ENCODE measurements at regions not wholly inside any gene's neighbourhood (a gene's known extent, or its start where the extent isn't known, plus 50 kb on each side); places are given as distances from the start of the nearest gene placed in this dataset.
"Not testable (repeated sequence)": the region's sequence is repeated elsewhere in the genome, so short reads cannot be mapped to it uniquely, and the experiment has no call there.

- Histone ChIP-seq H3K9me3 (ENCODE audit: control insufficient read depth, low read length) (no peaks in the 10 kb centered on the region), H3K4me1 (ENCODE audit: control insufficient read depth, insufficient read depth, low read length, poor library complexity, severe bottlenecking) (no peaks in the 10 kb centered on the region), H3K4me3 (ENCODE audit: extremely low read depth, insufficient read depth, low read length, poor library complexity, severe bottlenecking) (no peak overlapping the region), H3K36me3 (ENCODE audit: control insufficient read depth, insufficient read depth, low read length) (no peaks in the 10 kb centered on the region), H3K27ac (ENCODE audit: low read depth, low read length, severe bottlenecking) (no peak overlapping the region)
- 82% methylated on average over 11 of the region's 12 CpGs for WGBS, 2 experiments (ENCODE audit: insufficient coverage in 2 of 2)
Observed at GRCh38 chr16:86850670-86851069, 272.3 kb downstream of the FOXL1 start.

DNA sequence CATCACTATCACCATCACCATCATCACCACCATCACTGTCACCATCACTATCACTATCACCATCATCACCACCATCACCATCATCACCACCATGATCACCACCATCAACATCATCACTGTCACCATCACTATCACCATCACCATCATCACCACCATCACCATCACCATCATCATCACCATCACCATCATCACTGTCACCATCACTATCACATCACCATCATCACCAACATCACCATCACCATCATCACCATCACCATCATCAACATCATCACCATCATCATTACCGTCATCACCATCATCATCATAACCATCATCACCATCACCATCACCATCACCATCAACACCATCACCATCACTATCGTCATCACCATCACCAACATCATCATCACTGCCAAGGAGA, 273.8 kb downstream of the FOXL1 start:
- H3K4me1 ChIP-seq (ENCODE audit: control insufficient read depth, insufficient read depth, low read length, poor library complexity, severe bottlenecking): no peaks in the 10 kb centered on the region
- no peak overlapping the region for H3K4me3 ChIP-seq (ENCODE audit: extremely low read depth, insufficient read depth, low read length, poor library complexity, severe bottlenecking)
- WGBS, 2 experiments (ENCODE audit: insufficient coverage in 2 of 2): no CpG with 5 or more reads among the region's 2 CpGs
- H3K27ac ChIP-seq (ENCODE audit: low read depth, low read length, severe bottlenecking): no peak overlapping the region
- H3K9me3 ChIP-seq (ENCODE audit: control insufficient read depth, low read length): no peaks in the 10 kb centered on the region
- no peaks in the 10 kb centered on the region for H3K36me3 ChIP-seq (ENCODE audit: control insufficient read depth, insufficient read depth, low read length)

DNA sequence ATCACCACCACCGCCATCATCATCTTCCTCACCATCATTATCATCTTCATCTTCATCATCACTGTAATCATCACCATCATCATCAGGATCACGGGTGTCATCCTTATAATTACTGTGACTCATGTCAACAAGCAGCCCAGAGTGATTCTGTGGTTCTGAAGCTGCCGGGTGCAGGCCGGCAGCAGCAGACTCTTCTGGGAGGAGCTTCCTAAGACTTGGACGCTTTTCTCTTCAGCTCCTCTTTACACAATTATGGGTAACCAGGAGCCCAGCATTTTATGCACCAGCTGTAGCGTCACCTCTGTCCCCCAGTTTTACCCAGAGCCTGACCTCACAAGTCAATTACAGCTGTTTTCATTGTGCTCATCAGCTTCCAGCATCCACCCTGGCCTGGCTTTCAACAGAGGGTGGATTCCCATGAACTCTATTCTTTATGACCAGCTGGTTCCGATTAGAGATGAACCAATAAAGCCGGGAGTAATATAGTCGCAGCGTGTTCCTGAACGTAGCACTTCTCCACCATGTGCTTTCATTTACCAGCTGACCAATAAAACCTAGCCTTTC, 275.8 kb downstream of the FOXL1 start:
- no peak overlapping the region for H3K4me3 ChIP-seq (ENCODE audit: extremely low read depth, insufficient read depth, low read length, poor library complexity, severe bottlenecking)
- H3K36me3 ChIP-seq (ENCODE audit: control insufficient read depth, insufficient read depth, low read length): no peaks in the 10 kb centered on the region
- H3K27ac ChIP-seq (ENCODE audit: low read depth, low read length, severe bottlenecking): no peak overlapping the region
- H3K4me1 ChIP-seq (ENCODE audit: control insufficient read depth, insufficient read depth, low read length, poor library complexity, severe bottlenecking): no peaks in the 10 kb centered on the region
- no peaks in the 10 kb centered on the region for H3K9me3 ChIP-seq (ENCODE audit: control insufficient read depth, low read length)
- WGBS, 2 experiments (ENCODE audit: insufficient coverage in 2 of 2): 90 to 91% methylated on average over 8 to 9 of the region's 11 CpGs

GRCh38 chr16:86854626-86855294, 276.4 kb downstream of the FOXL1 start:
- no peak overlapping the region for H3K4me3 ChIP-seq (ENCODE audit: extremely low read depth, insufficient read depth, low read length, poor library complexity, severe bottlenecking)
- no peak overlapping the region for H3K27ac ChIP-seq (ENCODE audit: low read depth, low read length, severe bottlenecking)
- H3K9me3 ChIP-seq (ENCODE audit: control insufficient read depth, low read length): no peaks in the 10 kb centered on the region
- H3K36me3 ChIP-seq (ENCODE audit: control insufficient read depth, insufficient read depth, low read length): no peaks in the 10 kb centered on the region
- 83 to 90% methylated on average over 4 to 5 of the region's 7 CpGs for WGBS, 2 experiments (ENCODE audit: insufficient coverage in 2 of 2)
- no peaks in the 10 kb centered on the region for H3K4me1 ChIP-seq (ENCODE audit: control insufficient read depth, insufficient read depth, low read length, poor library complexity, severe bottlenecking)

DNA sequence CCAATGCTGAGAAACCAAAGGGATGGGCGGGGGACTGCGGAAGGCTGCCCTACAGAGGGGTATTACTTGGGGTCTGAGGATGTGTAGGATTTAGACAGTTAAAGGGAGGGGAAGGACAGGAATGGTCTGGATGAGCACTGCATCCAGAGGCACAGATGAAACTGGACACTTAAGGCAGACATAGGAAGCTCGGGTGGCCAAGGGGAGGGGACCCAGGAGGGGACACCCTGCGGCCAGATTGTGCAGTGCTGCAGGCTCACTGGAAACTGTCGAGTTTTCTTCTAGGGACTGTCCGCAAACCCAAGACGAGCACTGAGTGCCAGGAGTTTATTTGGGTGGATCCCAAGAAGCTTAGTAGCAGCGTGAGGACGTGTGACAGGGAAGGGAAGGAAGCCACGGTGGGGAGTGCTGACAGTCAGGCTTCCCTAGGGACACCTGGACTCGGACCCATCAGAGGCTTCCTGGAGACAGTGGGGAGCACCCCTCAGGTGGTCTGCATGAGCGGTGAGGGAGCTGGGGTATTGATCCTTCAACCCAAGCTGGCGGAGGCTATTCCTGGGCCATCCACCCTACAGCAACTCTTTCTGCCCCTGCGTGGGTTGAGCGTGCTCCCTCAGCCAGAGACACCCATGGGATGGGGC, 278.7 kb downstream of the FOXL1 start:
- 85 to 94% methylated on average over 14 of the region's 15 CpGs for WGBS, 2 experiments (ENCODE audit: insufficient coverage in 2 of 2)
- H3K4me1 ChIP-seq (ENCODE audit: control insufficient read depth, insufficient read depth, low read length, poor library complexity, severe bottlenecking): no peaks in the 10 kb centered on the region
- no peaks in the 10 kb centered on the region for H3K36me3 ChIP-seq (ENCODE audit: control insufficient read depth, insufficient read depth, low read length)
- H3K4me3 ChIP-seq (ENCODE audit: extremely low read depth, insufficient read depth, low read length, poor library complexity, severe bottlenecking): no peak overlapping the region
- H3K27ac ChIP-seq (ENCODE audit: low read depth, low read length, severe bottlenecking): no peak overlapping the region
- H3K9me3 ChIP-seq (ENCODE audit: control insufficient read depth, low read length): peaks cover 3% of the 10 kb centered on the region

DNA sequence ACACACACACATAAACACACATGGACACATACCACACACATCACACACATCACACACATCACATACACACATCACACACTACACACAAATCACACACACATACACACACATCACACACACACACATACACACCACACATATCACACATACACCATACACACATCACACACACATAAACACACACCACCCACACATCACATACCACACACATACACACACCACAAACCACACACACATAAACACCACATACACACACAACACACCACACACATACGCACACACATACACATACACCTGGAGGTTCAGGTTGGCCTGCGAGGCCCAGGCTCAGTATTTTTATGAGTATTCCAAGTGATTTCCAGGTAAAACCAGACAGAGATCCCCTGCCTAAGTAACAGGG, 279.5 kb downstream of the FOXL1 start:
- Histone ChIP-seq H3K27ac (ENCODE audit: low read depth, low read length, severe bottlenecking) (no peak overlapping the region), H3K4me1 (ENCODE audit: control insufficient read depth, insufficient read depth, low read length, poor library complexity, severe bottlenecking) (no peaks in the 10 kb centered on the region), H3K9me3 (ENCODE audit: control insufficient read depth, low read length) (peaks cover 3% of the 10 kb centered on the region), H3K36me3 (ENCODE audit: control insufficient read depth, insufficient read depth, low read length) (no peaks in the 10 kb centered on the region), H3K4me3 (ENCODE audit: extremely low read depth, insufficient read depth, low read length, poor library complexity, severe bottlenecking) (no peak overlapping the region)
- WGBS, 2 experiments (ENCODE audit: insufficient coverage in 2 of 2): 86 to 93% methylated on average over 1 to 2 of the region's 2 CpGs

- H3K9me3 ChIP-seq (ENCODE audit: control insufficient read depth, low read length): peaks cover 3% of the 10 kb centered on the region
- H3K27ac ChIP-seq (ENCODE audit: low read depth, low read length, severe bottlenecking): no peak overlapping the region
- WGBS, 2 experiments (ENCODE audit: insufficient coverage in 2 of 2): 84 to 88% methylated on average over 8 of the region's 10 CpGs
- no peaks in the 10 kb centered on the region for H3K36me3 ChIP-seq (ENCODE audit: control insufficient read depth, insufficient read depth, low read length)
- no peak overlapping the region for H3K4me3 ChIP-seq (ENCODE audit: extremely low read depth, insufficient read depth, low read length, poor library complexity, severe bottlenecking)
- no peaks in the 10 kb centered on the region for H3K4me1 ChIP-seq (ENCODE audit: control insufficient read depth, insufficient read depth, low read length, poor library complexity, severe bottlenecking)
Observed at GRCh38 chr16:86858501-86858900, 280.2 kb downstream of the FOXL1 start.

GRCh38 chr16:86861270-86861858, 283.0 kb downstream of the FOXL1 start:
- not testable (repeated sequence) for H3K27ac ChIP-seq (ENCODE audit: low read depth, low read length, severe bottlenecking); H3K9me3 ChIP-seq (ENCODE audit: control insufficient read depth, low read length); H3K36me3 ChIP-seq (ENCODE audit: control insufficient read depth, insufficient read depth, low read length); H3K4me1 ChIP-seq (ENCODE audit: control insufficient read depth, insufficient read depth, low read length, poor library complexity, severe bottlenecking); H3K4me3 ChIP-seq (ENCODE audit: extremely low read depth, insufficient read depth, low read length, poor library complexity, severe bottlenecking)
- 94% methylated on average over 6 to 7 of the region's 7 CpGs for WGBS, 2 experiments (ENCODE audit: insufficient coverage in 2 of 2)

- Histone ChIP-seq H3K9me3 (ENCODE audit: control insufficient read depth, low read length) (peaks cover 7% of the 10 kb centered on the region), H3K4me1 (ENCODE audit: control insufficient read depth, insufficient read depth, low read length, poor library complexity, severe bottlenecking) (no peaks in the 10 kb centered on the region), H3K4me3 (ENCODE audit: extremely low read depth, insufficient read depth, low read length, poor library complexity, severe bottlenecking) (no peak overlapping the region), H3K36me3 (ENCODE audit: control insufficient read depth, insufficient read depth, low read length) (no peaks in the 10 kb centered on the region), H3K27ac (ENCODE audit: low read depth, low read length, severe bottlenecking) (no peak overlapping the region)
- 90 to 93% methylated on average over 12 of the region's 14 CpGs for WGBS, 2 experiments (ENCODE audit: insufficient coverage in 2 of 2)
Observed at GRCh38 chr16:86862595-86863280, 284.4 kb downstream of the FOXL1 start.

- Histone ChIP-seq H3K4me3 (ENCODE audit: extremely low read depth, insufficient read depth, low read length, poor library complexity, severe bottlenecking) (no peak overlapping the region), H3K9me3 (ENCODE audit: control insufficient read depth, low read length) (peaks cover 7% of the 10 kb centered on the region), H3K27ac (ENCODE audit: low read depth, low read length, severe bottlenecking) (no peak overlapping the region), H3K4me1 (ENCODE audit: control insufficient read depth, insufficient read depth, low read length, poor library complexity, severe bottlenecking) (no peaks in the 10 kb centered on the region), H3K36me3 (ENCODE audit: control insufficient read depth, insufficient read depth, low read length) (no peaks in the 10 kb centered on the region)
- WGBS, 2 experiments (ENCODE audit: insufficient coverage in 2 of 2): 86 to 95% methylated on average over 2 to 4 of the region's 7 CpGs
Observed at GRCh38 chr16:86863609-86864008, 285.3 kb downstream of the FOXL1 start.
